ENCODE measurements at regions not wholly inside any gene's neighbourhood (a gene's known extent, or its start where the extent isn't known, plus 50 kb on each side); places are given as distances from the start of the nearest gene placed in this dataset.

DNA sequence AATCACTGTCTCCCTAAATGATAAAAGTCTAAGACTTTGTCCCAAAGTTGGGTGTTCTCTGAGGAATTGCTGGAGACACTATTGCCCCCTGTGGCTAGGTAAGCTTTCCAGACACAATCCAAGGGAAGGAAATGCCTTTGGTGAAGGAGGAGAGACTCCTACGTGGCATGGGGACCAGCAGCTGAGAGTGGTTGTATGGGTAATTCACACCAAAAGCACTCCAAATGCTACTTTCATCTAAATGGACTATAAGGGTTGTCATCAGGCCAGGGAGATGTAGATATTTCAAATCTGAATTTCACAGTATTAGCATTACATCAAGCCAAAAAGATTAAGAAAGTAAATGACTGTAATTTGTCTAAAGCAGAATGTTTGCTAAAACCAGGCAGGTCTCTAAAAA, 400.8 kb upstream of the THBS1 start:
- Histone ChIP-seq H3K56ac (replicated peaks; ENCODE audit: insufficient read length, low read depth, low read length) (no peak overlapping the region), H3K36me3 (ENCODE audit: control insufficient read depth in 2 of 4, insufficient read depth in 4 of 4, low read length in 3 of 4) (no peaks in the 10 kb centered on the region), H4K5ac (ENCODE audit: insufficient read length, low read depth, low read length) (no peak overlapping the region), H3K4me1 (replicated peaks in 1 of 4; ENCODE audit: control insufficient read depth in 3 of 4, insufficient read depth in 4 of 4, low read length in 3 of 4) (no peaks in the 10 kb centered on the region), H2AK5ac (ENCODE audit: low read depth, low read length) (no peak overlapping the region), H2BK120ac (replicated peaks; ENCODE audit: low read depth, low read length) (no peak overlapping the region), H3K9me3 (ENCODE audit: insufficient read depth in 2 of 2, low read depth in 1 of 2, low read length in 1 of 2) (no peaks in the 10 kb centered on the region), H3K23ac (ENCODE audit: insufficient read length) (no peak overlapping the region), H2BK20ac (ENCODE audit: low read length) (no peak overlapping the region), H3K4me3 (ENCODE audit: extremely low read depth in 1 of 4, insufficient read depth in 2 of 4, low read depth in 3 of 4, low read length in 4 of 4) (no peak overlapping the region), H3K18ac (ENCODE audit: extremely low read depth, low read length) (no peak overlapping the region), H2AFZ (ENCODE audit: low read length) (no peak overlapping the region), H3K4ac (replicated peaks; ENCODE audit: insufficient read length, low read depth, low read length) (no peak overlapping the region), H3K9ac (replicated peaks in 1 of 4; ENCODE audit: extremely low read depth in 1 of 4, low read depth in 3 of 4, low read length in 3 of 4) (no peak overlapping the region), H2BK15ac (ENCODE audit: low read length) (no peak overlapping the region), H3K4me2 (ENCODE audit: insufficient read depth in 1 of 2, low read depth in 2 of 2, low read length in 2 of 2) (no peak overlapping the region), H3K27ac (ENCODE audit: low read depth, low read length) (no peak overlapping the region), H4K91ac (replicated peaks; ENCODE audit: insufficient read length, low read length) (no peak overlapping the region), H3K23me2 (ENCODE audit: low read depth, low read length) (no peaks in the 10 kb centered on the region; the same call in 1 of the 2 replicates), H4K20me1 (replicated peaks in 1 of 2; ENCODE audit: control insufficient read depth in 1 of 2, insufficient read depth in 2 of 2, low read length in 2 of 2) (no peaks in the 10 kb centered on the region), H3K79me2 (ENCODE audit: control insufficient read depth in 1 of 2, insufficient read depth in 2 of 2, low read length in 2 of 2) (no peaks in the 10 kb centered on the region), H3K14ac (ENCODE audit: insufficient read length) (no peak overlapping the region), H2BK12ac (ENCODE audit: low read depth, low read length) (no peak overlapping the region), H3K27me3 (replicated peaks in 1 of 4; ENCODE audit: control insufficient read depth in 3 of 4, extremely low read depth in 1 of 4, insufficient read depth in 3 of 4, low read length in 3 of 4) (no peaks in the 10 kb centered on the region), H2BK5ac (ENCODE audit: low read depth, low read length) (no peak overlapping the region), H4K8ac (ENCODE audit: extremely low read depth, insufficient read depth, low read length) (no peak overlapping the region), H3K79me1 (ENCODE audit: low read depth, low read length) (no peaks in the 10 kb centered on the region)
- no peak for DNase-seq (ENCODE audit: low read depth in 1 of 2, low spot score in 2 of 2)
- ChIA-PET POLR2A (ENCODE audit: partially characterized antibody) (interaction anchor here (1.3 kb wide), 1 partner anchor 401 kb away, joined by 3 read pairs; the partner anchor contains the start of gene THBS1), CTCF (ENCODE audit: partially characterized antibody) (interaction anchor here (0.6 to 0.7 kb wide), 2 partner anchors 327 to 436 kb away, joined by 3 to 5 read pairs; no protein-coding TSS in a partner anchor)
- FAIRE-seq: no peak
- 73% methylated on average over 1 of the region's 1 CpG; no CpG with 5 or more reads in 1 of the 2 experiments for WGBS, 2 experiments (ENCODE audit: extremely low coverage in 1 of 2, insufficient coverage in 1 of 2, insufficient read length in 1 of 2, insufficient replicate concordance in 2 of 2, low coverage in 1 of 2, low lambda C conversion rate in 2 of 2, missing lambda C conversion rate in 1 of 2)
- no peak for TF ChIP-seq RBBP5 (IDR thresholded peaks at IDR 0.05; ENCODE audit: borderline replicate concordance, low read depth, low read length)
- no peak for TF ChIP-seq POLR2AphosphoS5 (IDR thresholded peaks at IDR 0.05; ENCODE audit: low read depth, low read length)
